ENCODE measurements at regions not wholly inside any gene's neighbourhood (a gene's known extent, or its start where the extent isn't known, plus 50 kb on each side); places are given as distances from the start of the nearest gene placed in this dataset.
"Not testable (repeated sequence)": the region's sequence is repeated elsewhere in the genome, so short reads cannot be mapped to it uniquely, and the experiment has no call there.

- Histone ChIP-seq H3K36me3 (ENCODE audit: control insufficient read depth, insufficient read depth, low read length) (no peaks in the 10 kb centered on the region), H3K27me3 (replicated peaks; ENCODE audit: control insufficient read depth, insufficient read depth, low read length) (no peaks in the 10 kb centered on the region), H3K4me3 (replicated peaks; ENCODE audit: low read depth, low read length) (no peak overlapping the region)
- DNase-seq (ENCODE audit: extremely low read depth, insufficient read length) = no peak
- TF ChIP-seq CTCF (IDR thresholded peaks at IDR 0.05; ENCODE audit: insufficient read depth, low read length, poor library complexity, severe bottlenecking) = no peak
Observed at GRCh38 chr12:87439990-87440827, 589.0 kb downstream of the C12orf50 start.

GRCh38 chr12:87430444-87430843 is 598.8 kb downstream of the C12orf50 start:
- TF ChIP-seq CTCF (IDR thresholded peaks at IDR 0.05; ENCODE audit: insufficient read depth, low read length, poor library complexity, severe bottlenecking) = no peak
- H3K36me3 ChIP-seq (ENCODE audit: control insufficient read depth, insufficient read depth, low read length) = no peaks in the 10 kb centered on the region

GRCh38 chr12:87428701-87429277 is 600.4 kb downstream of the C12orf50 start:
- Histone ChIP-seq H3K4me3 (replicated peaks; ENCODE audit: low read depth, low read length) (no peak overlapping the region), H3K36me3 (ENCODE audit: control insufficient read depth, insufficient read depth, low read length) (no peaks in the 10 kb centered on the region), H3K27me3 (replicated peaks; ENCODE audit: control insufficient read depth, insufficient read depth, low read length) (no peaks in the 10 kb centered on the region)
- TF ChIP-seq CTCF (IDR thresholded peaks at IDR 0.05; ENCODE audit: insufficient read depth, low read length, poor library complexity, severe bottlenecking) = no peak
- no peak for DNase-seq (ENCODE audit: extremely low read depth, insufficient read length)

More at GRCh38 chr12:87430444-87430843, 598.8 kb downstream of the C12orf50 start:
- no peaks in the 10 kb centered on the region for H3K27me3 ChIP-seq (replicated peaks; ENCODE audit: control insufficient read depth, insufficient read depth, low read length)
- H3K4me3 ChIP-seq (replicated peaks; ENCODE audit: low read depth, low read length) = no peak overlapping the region
- DNase-seq (ENCODE audit: extremely low read depth, insufficient read length) = no peak

- no peak overlapping the region for H3K4me3 ChIP-seq (replicated peaks; ENCODE audit: low read depth, low read length)
- H3K36me3 ChIP-seq (ENCODE audit: control insufficient read depth, insufficient read depth, low read length) = no peaks in the 10 kb centered on the region
- H3K27me3 ChIP-seq (replicated peaks; ENCODE audit: control insufficient read depth, insufficient read depth, low read length) = no peaks in the 10 kb centered on the region
- TF ChIP-seq CTCF (IDR thresholded peaks at IDR 0.05; ENCODE audit: insufficient read depth, low read length, poor library complexity, severe bottlenecking) = no peak
- no peak for DNase-seq (ENCODE audit: extremely low read depth, insufficient read length)
Observed at GRCh38 chr12:87427770-87428169, 601.4 kb downstream of the C12orf50 start.

- TF ChIP-seq CTCF (IDR thresholded peaks at IDR 0.05; ENCODE audit: insufficient read depth, low read length, poor library complexity, severe bottlenecking) = no peak
- no peak for DNase-seq (ENCODE audit: extremely low read depth, insufficient read length)
- Histone ChIP-seq H3K27me3 (replicated peaks; ENCODE audit: control insufficient read depth, insufficient read depth, low read length) (no peaks in the 10 kb centered on the region), H3K36me3 (ENCODE audit: control insufficient read depth, insufficient read depth, low read length) (no peaks in the 10 kb centered on the region), H3K4me3 (replicated peaks; ENCODE audit: low read depth, low read length) (no peak overlapping the region)
Observed at GRCh38 chr12:87425942-87426554, 603.2 kb downstream of the C12orf50 start.

- not testable (repeated sequence) for DNase-seq (ENCODE audit: extremely low read depth, insufficient read length); H3K4me3 ChIP-seq (replicated peaks; ENCODE audit: low read depth, low read length); H3K27me3 ChIP-seq (replicated peaks; ENCODE audit: control insufficient read depth, insufficient read depth, low read length); H3K36me3 ChIP-seq (ENCODE audit: control insufficient read depth, insufficient read depth, low read length)
Observed at GRCh38 chr12:87421233-87421632, 608.0 kb downstream of the C12orf50 start.
